Upper lobe of right lung (tissue), 1 donor: ENCODE measurements at regions not wholly inside any gene's neighbourhood (a gene's known extent, or its start where the extent isn't known, plus 50 kb on each side); places are given as distances from the start of the nearest gene placed in this dataset.

Experiments
- ATAC-seq: fragments of 200-7000 bp; cut with Tn5 transposase; one replicate; pipeline ENCODE4 v1.9.1; 2020; ENCODE audit warnings: mild to moderate bottlenecking, moderate library complexity
- DNase-seq: peaks from one replicate; pipeline ENCODE4 v3.0.0-alpha.2; 2020
- H3K27ac ChIP-seq: fragments of 200-600 bp; one replicate; pipeline ENCODE4 v1.8.0; 2022
- H3K27me3 ChIP-seq: fragments of 200-600 bp; one replicate; pipeline ENCODE4 v1.8.0; 2022; ENCODE audit warnings: mild to moderate bottlenecking
- H3K36me3 ChIP-seq: fragments of 200-600 bp; one replicate; pipeline ENCODE4 v1.8.0; 2022
- H3K4me1 ChIP-seq: fragments of 200-600 bp; one replicate; pipeline ENCODE4 v1.8.0; 2022
- H3K4me3 ChIP-seq: fragments of 200-600 bp; one replicate; pipeline ENCODE4 v1.8.0; 2022; ENCODE audit warnings: mild to moderate bottlenecking
- H3K9me3 ChIP-seq: fragments of 200-600 bp; one replicate; pipeline ENCODE4 v1.8.0; 2022
- intact Hi-C: fragments of 100-400 bp; cut with DNase I; formaldehyde crosslinking; loops from one replicate; pipeline ENCODE4 v1.11.0; 2022
- TF ChIP-seq, protein P1 (sequence below): fragments of 200-600 bp; IDR thresholded peaks from one replicate; pipeline ENCODE4 v1.8.0; 2022; ENCODE audit warnings: antibody characterized with exemption
- donor health status: DM: no; HTN: yes; CAD: no; lungs with severe emphysema.

GRCh38 chr6:67031451-67031850 lies 1324.4 kb upstream of the EYS start:
- Histone ChIP-seq H3K9me3 (no peaks in the 10 kb centered on the region), H3K27me3 (no peaks in the 10 kb centered on the region), H3K4me1 (no peaks in the 10 kb centered on the region), H3K4me3 (no peak overlapping the region), H3K27ac (no peak overlapping the region), H3K36me3 (no peaks in the 10 kb centered on the region)
- intact Hi-C loops: no loop called here
- DNase-seq (no peak), ATAC-seq (no peak)
- TF ChIP-seq, protein P1, sequence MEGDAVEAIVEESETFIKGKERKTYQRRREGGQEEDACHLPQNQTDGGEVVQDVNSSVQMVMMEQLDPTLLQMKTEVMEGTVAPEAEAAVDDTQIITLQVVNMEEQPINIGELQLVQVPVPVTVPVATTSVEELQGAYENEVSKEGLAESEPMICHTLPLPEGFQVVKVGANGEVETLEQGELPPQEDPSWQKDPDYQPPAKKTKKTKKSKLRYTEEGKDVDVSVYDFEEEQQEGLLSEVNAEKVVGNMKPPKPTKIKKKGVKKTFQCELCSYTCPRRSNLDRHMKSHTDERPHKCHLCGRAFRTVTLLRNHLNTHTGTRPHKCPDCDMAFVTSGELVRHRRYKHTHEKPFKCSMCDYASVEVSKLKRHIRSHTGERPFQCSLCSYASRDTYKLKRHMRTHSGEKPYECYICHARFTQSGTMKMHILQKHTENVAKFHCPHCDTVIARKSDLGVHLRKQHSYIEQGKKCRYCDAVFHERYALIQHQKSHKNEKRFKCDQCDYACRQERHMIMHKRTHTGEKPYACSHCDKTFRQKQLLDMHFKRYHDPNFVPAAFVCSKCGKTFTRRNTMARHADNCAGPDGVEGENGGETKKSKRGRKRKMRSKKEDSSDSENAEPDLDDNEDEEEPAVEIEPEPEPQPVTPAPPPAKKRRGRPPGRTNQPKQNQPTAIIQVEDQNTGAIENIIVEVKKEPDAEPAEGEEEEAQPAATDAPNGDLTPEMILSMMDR: no peak

GRCh38 chr6:67030861-67031260 lies 1323.8 kb upstream of the EYS start:
- H3K27ac ChIP-seq: no peak overlapping the region
- no peaks in the 10 kb centered on the region for H3K4me1 ChIP-seq
- intact Hi-C loops: no loop called here
- no peaks in the 10 kb centered on the region for H3K9me3 ChIP-seq
- DNase-seq (no peak), ATAC-seq (no peak)
- no peak overlapping the region for H3K4me3 ChIP-seq
- H3K27me3 ChIP-seq: no peaks in the 10 kb centered on the region
- TF ChIP-seq, protein P1: no peak
- H3K36me3 ChIP-seq: no peaks in the 10 kb centered on the region

DNA sequence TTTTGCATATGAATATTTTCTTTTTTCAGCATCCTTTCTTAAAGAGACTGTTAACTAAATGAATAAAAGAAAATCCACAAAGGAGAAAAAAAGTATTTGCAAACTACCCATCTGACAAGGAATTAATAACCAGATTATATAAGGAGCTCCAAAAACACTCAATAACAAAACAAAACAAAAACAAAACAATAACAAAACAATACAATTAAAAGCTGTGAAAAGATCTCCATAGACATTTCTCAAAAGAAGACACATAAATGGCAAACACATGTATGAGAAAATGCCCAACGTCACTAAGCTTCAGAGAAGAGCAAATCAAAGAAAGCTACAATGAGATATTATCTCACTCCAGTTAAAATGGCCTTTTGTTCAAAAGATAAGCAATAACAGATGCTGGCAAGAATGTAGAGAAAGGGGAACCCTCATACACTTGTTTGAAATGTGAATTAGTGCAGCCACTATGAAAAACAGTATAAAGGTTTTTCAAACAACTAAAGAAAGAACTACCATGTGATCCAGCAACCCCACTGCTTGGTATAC lies 1310.0 kb upstream of the EYS start:
- Histone ChIP-seq H3K4me3 (no peak overlapping the region), H3K4me1 (no peaks in the 10 kb centered on the region), H3K9me3 (no peaks in the 10 kb centered on the region), H3K36me3 (no peaks in the 10 kb centered on the region), H3K27me3 (no peaks in the 10 kb centered on the region), H3K27ac (no peak overlapping the region)
- ATAC-seq (no peak), DNase-seq (no peak)
- TF ChIP-seq, protein P1: no peak
- intact Hi-C loops: no loop called here

DNA sequence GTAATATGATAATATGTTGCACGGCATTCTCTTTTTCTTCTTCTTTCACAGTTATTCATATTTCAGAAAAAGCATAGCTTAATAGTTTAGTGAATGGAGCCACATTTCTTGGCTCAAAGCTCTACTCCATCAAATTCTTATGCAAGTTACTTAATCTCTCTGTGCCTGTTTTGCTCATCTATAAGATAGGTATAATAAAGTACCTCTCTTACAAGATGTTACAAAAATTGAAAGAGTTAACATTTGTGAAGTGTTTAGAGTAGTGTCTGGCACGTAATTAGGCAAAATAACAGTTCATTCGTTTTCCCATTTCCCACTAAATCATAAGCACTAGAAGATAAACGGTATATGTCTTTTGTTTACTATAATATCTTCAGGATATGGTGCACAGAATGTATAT lies 1304.4 kb upstream of the EYS start:
- Histone ChIP-seq H3K27me3 (no peaks in the 10 kb centered on the region), H3K27ac (no peak overlapping the region), H3K36me3 (no peaks in the 10 kb centered on the region), H3K4me3 (no peak overlapping the region), H3K9me3 (no peaks in the 10 kb centered on the region), H3K4me1 (no peaks in the 10 kb centered on the region)
- TF ChIP-seq, protein P1: no peak
- ATAC-seq (no peak), DNase-seq (no peak)
- intact Hi-C loops: no loop called here

DNA sequence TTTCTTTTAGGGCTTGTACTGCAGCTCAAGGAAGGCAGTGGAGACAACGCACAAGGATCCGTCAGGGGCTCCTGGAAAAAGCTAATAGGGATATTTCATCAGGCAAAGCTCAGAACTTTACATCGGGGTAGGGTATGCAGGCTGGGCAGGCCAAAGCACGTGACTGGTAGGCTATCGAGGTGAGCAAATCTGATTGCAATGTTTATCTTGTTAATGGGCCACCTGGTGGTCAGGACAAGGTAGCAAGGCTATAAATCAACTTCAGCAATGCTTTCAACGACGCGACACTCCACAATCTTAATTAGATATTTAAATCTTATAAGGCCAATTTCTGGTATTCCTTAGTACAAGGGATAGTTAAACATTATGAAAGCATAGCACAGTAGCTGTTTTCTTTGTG lies 1302.8 kb upstream of the EYS start:
- intact Hi-C loops: loop anchor here (2.0 kb wide), 1 partner anchor 47 kb away; no protein-coding TSS in a partner anchor
- no peaks in the 10 kb centered on the region for H3K4me1 ChIP-seq
- no peak for ATAC-seq
- H3K27ac ChIP-seq: no peak overlapping the region
- H3K9me3 ChIP-seq: no peaks in the 10 kb centered on the region
- TF ChIP-seq, protein P1: no peak
- H3K36me3 ChIP-seq: no peaks in the 10 kb centered on the region
- no peak for DNase-seq
- H3K4me3 ChIP-seq: no peak overlapping the region
- no peaks in the 10 kb centered on the region for H3K27me3 ChIP-seq

GRCh38 chr6:67003844-67004243 lies 1296.8 kb upstream of the EYS start:
- intact Hi-C loops: no loop called here

More at GRCh38 chr6:67003844-67004243, 1296.8 kb upstream of the EYS start:
- ATAC-seq: no peak
- H3K4me1 ChIP-seq: no peaks in the 10 kb centered on the region
- H3K27ac ChIP-seq: no peak overlapping the region
- H3K9me3 ChIP-seq: no peaks in the 10 kb centered on the region
- TF ChIP-seq, protein P1: no peak
- H3K27me3 ChIP-seq: no peaks in the 10 kb centered on the region
- H3K36me3 ChIP-seq: no peaks in the 10 kb centered on the region
- no peak for DNase-seq
- H3K4me3 ChIP-seq: no peak overlapping the region
